ENCODE measurements at regions not wholly inside any gene's neighbourhood (a gene's known extent, or its start where the extent isn't known, plus 50 kb on each side); places are given as distances from the start of the nearest gene placed in this dataset.

DNA sequence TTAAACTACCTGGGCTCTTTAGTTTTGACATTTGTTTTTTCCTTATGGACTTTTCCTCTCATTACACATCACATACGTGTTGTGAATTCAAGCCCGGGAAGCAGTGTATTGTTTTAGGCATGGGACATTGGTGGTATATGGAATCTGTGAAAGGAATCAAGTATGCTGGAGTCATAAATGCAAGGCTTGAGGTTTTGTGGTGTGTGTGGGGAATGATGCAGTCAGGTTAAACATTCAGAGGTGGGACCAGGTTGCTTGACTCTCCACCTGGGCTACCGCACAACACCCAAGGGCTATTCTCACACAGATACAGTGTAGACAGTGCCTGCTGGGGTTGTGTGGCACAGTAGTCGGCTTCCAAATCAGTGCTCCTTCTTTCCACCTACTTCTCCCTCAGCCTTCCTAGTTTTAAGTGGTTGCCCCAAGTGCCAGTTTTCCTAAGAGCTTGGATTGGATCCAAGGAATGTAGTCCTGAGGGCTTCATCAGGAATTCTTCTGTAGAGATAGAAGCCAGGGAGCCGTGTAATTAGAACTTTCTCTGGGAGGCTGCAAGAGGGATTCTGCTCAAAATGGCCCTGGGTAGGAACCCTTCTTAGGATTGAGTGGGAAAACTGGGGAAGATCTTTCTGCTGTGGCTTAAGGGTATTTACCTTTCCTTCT is 243.7 kb downstream of the C12orf75 start:
- TF ChIP-seq, protein P1, sequence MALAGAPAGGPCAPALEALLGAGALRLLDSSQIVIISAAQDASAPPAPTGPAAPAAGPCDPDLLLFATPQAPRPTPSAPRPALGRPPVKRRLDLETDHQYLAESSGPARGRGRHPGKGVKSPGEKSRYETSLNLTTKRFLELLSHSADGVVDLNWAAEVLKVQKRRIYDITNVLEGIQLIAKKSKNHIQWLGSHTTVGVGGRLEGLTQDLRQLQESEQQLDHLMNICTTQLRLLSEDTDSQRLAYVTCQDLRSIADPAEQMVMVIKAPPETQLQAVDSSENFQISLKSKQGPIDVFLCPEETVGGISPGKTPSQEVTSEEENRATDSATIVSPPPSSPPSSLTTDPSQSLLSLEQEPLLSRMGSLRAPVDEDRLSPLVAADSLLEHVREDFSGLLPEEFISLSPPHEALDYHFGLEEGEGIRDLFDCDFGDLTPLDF (CRISPR knock-in tag; IDR thresholded peaks at IDR 0.05), result no peak
- TF ChIP-seq ZKSCAN1 (IDR thresholded peaks at IDR 0.05; ENCODE audit: low read length) (no peak), CHD2 (IDR thresholded peaks at IDR 0.05; ENCODE audit: low read depth, low read length) (no peak), POLR2A (IDR thresholded peaks at IDR 0.05; ENCODE audit: insufficient read depth in 1 of 2, low read depth in 2 of 2, low read length in 2 of 2) (no peak), ZBTB7B (CRISPR knock-in tag; IDR thresholded peaks at IDR 0.05) (no peak), RNF2 (conservative IDR thresholded peaks at IDR 0.05; ENCODE audit: low read depth) (no peak), ZMAT3 (CRISPR knock-in tag; conservative IDR thresholded peaks at IDR 0.05) (no peak), BRCA1 (CRISPR knock-in tag; IDR thresholded peaks at IDR 0.05) (no peak), STAG1 (CRISPR knock-in tag; IDR thresholded peaks at IDR 0.05) (no peak), KLF11 (CRISPR knock-in tag; IDR thresholded peaks at IDR 0.05) (no peak)
- TF ChIP-seq, protein P2, sequence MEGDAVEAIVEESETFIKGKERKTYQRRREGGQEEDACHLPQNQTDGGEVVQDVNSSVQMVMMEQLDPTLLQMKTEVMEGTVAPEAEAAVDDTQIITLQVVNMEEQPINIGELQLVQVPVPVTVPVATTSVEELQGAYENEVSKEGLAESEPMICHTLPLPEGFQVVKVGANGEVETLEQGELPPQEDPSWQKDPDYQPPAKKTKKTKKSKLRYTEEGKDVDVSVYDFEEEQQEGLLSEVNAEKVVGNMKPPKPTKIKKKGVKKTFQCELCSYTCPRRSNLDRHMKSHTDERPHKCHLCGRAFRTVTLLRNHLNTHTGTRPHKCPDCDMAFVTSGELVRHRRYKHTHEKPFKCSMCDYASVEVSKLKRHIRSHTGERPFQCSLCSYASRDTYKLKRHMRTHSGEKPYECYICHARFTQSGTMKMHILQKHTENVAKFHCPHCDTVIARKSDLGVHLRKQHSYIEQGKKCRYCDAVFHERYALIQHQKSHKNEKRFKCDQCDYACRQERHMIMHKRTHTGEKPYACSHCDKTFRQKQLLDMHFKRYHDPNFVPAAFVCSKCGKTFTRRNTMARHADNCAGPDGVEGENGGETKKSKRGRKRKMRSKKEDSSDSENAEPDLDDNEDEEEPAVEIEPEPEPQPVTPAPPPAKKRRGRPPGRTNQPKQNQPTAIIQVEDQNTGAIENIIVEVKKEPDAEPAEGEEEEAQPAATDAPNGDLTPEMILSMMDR (CRISPR knock-in tag; IDR thresholded peaks at IDR 0.05), result no peak
